RWPE1 (cell line): ENCODE measurements at regions not wholly inside any gene's neighbourhood (a gene's known extent, or its start where the extent isn't known, plus 50 kb on each side); places are given as distances from the start of the nearest gene placed in this dataset.

Source experiments
- CTCF ChIA-PET: fragments of 350-600 bp; sonication (Branson Sonifier 250); formaldehyde crosslinking; extraction: SDS; loops from one replicate; lab custom pipeline; 2021; lab: Yijun Ruan, JAX
- POLR2A ChIA-PET: fragments of 400-600 bp; formaldehyde crosslinking; extraction: SDS; loops from one replicate; lab custom pipeline; 2020; ENCODE audit warnings: antibody characterized with exemption; ENCODE audit not compliant: low non-redundant PET; lab: Yijun Ruan, JAX
- DNase-seq: peaks from one replicate; pipeline ENCODE4 v3.0.0; 2012; ENCODE audit warnings: low spot score
- H3K27ac ChIP-seq: fragments of 450-650 bp; 2 replicates; pipeline ENCODE4 v1.5.1; 2017
- TF ChIP-seq, protein P1 (sequence below): fragments of 450-650 bp; conservative IDR thresholded peaks from 2 replicates; pipeline ENCODE4 v1.5.1; 2017; ENCODE audit warnings: low read depth, mild to moderate bottlenecking

DNA sequence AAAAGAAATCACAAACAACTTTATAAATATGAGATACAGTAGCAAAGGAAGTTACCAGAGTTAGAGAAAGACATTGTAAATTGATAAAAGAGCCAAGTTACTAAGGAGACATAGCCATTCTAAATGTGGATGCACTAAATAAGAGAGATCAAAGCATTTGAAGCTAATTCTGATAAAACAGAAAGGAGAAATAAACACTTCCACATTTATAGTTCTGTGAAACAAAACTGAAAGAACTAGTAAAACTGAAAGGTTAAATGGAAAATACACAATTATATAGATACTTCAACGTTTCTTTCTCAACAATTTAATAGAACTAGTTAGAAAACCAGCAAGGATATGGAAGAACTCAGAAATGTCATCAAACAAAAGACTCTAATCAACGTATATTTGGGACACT is 309.0 kb upstream of the CDH2 start:
- no peak overlapping the region for H3K27ac ChIP-seq
- TF ChIP-seq, protein P1, sequence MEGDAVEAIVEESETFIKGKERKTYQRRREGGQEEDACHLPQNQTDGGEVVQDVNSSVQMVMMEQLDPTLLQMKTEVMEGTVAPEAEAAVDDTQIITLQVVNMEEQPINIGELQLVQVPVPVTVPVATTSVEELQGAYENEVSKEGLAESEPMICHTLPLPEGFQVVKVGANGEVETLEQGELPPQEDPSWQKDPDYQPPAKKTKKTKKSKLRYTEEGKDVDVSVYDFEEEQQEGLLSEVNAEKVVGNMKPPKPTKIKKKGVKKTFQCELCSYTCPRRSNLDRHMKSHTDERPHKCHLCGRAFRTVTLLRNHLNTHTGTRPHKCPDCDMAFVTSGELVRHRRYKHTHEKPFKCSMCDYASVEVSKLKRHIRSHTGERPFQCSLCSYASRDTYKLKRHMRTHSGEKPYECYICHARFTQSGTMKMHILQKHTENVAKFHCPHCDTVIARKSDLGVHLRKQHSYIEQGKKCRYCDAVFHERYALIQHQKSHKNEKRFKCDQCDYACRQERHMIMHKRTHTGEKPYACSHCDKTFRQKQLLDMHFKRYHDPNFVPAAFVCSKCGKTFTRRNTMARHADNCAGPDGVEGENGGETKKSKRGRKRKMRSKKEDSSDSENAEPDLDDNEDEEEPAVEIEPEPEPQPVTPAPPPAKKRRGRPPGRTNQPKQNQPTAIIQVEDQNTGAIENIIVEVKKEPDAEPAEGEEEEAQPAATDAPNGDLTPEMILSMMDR, result no peak
- CTCF ChIA-PET, result no interaction called here
- POLR2A ChIA-PET, result no interaction called here
- DNase-seq, result no peak

DNA sequence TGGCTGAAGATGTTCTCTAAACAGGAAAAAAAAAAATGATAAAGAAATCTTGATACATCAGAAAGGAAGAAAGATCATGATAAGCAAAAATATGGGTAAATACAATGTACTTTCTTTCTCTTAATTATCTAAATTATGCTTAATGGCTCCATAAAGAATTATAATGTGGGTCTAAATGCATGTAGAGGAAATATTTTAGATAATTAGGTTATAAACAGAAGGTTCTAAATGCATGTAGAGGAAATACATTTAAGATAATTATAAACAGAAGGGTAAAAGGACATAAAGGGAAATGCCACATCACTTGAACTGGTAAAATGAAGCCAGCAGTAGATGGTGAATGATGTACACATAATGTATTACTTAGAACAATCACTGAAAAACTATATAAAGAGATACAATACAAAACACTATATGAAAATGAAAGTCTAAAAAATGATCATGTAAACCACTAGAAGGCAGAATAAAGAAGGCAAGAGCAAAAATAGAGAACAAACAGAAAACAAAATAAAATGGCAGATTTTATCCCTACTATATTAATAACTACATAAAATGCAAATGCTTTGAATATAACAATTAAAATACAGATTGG is 308.4 kb upstream of the CDH2 start:
- no peak for DNase-seq

DNA sequence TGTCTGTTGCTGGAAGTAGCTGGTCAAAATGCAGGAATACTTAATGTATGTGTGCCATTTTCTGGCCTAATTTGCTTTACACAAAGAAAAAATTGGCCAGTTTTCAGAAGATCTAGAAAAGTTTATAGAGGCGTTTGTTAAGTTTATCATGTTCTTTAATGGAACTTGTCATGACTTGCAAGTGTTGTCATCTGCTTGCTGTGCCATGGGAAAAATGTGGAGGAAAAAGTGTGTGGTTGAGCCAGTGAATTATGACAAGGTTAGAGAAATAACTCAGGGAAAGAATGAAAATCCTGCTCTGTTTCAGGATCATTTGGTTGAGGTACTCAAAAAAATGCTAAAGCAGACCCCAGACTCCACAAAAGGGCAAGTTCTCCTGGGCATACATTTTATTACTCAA is 301.6 kb upstream of the CDH2 start:
- ChIA-PET CTCF (no interaction called here), POLR2A (no interaction called here)
- no peak for DNase-seq
- TF ChIP-seq, protein P1, result no peak
- H3K27ac ChIP-seq, result no peak overlapping the region

More for the DNA sequence above, 308.4 kb upstream of the CDH2 start:
- ChIA-PET POLR2A (no interaction called here), CTCF (no interaction called here)
- TF ChIP-seq, protein P1, result no peak
- H3K27ac ChIP-seq, result no peak overlapping the region

DNA sequence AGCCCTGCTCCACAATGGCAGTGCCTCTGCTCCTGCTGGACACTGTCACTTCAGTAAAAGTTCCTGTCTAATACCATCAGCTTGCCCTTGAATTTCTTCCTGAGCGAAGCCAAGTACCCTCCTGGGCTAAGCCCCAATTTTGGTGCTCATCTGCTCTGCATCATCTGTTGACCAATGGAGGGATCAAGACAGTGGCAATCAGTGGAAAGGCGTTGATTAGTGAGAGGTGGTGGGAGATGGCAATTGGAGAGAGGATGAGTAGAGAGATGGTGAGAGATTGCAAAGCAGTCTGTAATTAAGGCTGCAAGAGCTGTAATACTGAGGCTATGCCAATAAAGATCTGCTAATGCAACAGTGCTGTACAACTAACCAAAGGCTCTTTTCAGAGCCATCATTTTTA is 299.4 kb upstream of the CDH2 start:
- no peak for DNase-seq
- TF ChIP-seq, protein P1, result no peak
- no peak overlapping the region for H3K27ac ChIP-seq
- ChIA-PET POLR2A (no interaction called here), CTCF (no interaction called here)

DNA sequence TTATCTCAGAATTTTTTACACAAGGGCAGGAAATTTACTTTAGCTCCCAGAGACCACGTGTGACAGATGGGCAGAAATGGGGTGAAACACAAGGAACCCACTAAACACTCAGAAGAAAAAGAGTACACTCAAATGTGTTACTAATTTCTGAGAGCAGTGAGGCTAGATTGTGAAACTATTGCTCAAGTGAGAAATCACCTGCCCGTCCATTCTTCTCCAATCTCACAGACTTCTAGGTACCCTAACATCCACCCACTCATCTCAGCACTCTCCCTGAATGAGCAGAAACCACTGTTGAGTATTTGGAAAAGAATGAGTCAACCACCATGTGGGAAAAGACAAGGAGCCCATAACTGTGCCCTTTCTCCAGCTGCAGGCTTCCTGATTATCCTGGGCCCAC is 293.0 kb upstream of the CDH2 start:
- ChIA-PET CTCF (no interaction called here), POLR2A (no interaction called here)
- no peak for DNase-seq
- TF ChIP-seq, protein P1, result no peak
- no peak overlapping the region for H3K27ac ChIP-seq

DNA sequence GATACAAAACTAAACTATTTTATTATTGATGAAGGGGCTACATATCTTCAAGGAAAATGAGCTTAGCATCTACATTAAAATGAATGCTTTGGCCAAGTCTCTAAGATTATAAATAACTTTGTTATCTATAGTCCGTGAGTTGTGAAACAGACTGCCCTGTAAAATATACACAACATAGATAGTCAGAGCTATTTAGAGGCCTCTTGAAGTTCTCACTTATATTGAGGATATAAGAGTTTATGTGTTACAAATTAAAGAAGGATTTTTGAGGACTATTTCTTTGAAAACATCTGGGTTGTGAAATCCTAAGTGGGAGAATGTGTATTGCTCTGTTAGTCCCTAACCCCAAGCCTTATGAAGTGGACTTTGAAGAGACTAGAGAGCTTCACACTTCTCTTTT is 292.0 kb upstream of the CDH2 start:
- no peak for DNase-seq
- POLR2A ChIA-PET, result no interaction called here
- TF ChIP-seq, protein P1, result no peak
- CTCF ChIA-PET, result no interaction called here
- H3K27ac ChIP-seq, result no peak overlapping the region
